Calu3 (cell line): ENCODE measurements at regions not wholly inside any gene's neighbourhood (a gene's known extent, or its start where the extent isn't known, plus 50 kb on each side); places are given as distances from the start of the nearest gene placed in this dataset.

Experiments used
- BruUV-seq: library from RNA; stranded (reverse); fragments of 400-500 nt; replicated peaks from 2 replicates; lab custom pipeline; 2021; lab: Mats Ljungman, UMichigan
- CTCF ChIA-PET: fragments of 300-600 bp; sonication (Branson Sonifier 250); formaldehyde crosslinking; loops from one replicate; lab custom pipeline; 2022; ENCODE audit warnings: antibody characterized with exemption; lab: Charles Lee
- DNase-seq: peaks from one replicate; pipeline ENCODE4 v3.0.0; 2022
- H3K27ac Mint-ChIP-seq: one replicate; pipeline ENCODE4 v1.8.0; 2022; ENCODE audit warnings: mixed read lengths; ENCODE audit not compliant: unreplicated experiment
- H3K27me3 Mint-ChIP-seq: one replicate; pipeline ENCODE4 v1.8.0; 2022; ENCODE audit warnings: mixed read lengths; ENCODE audit not compliant: unreplicated experiment
- H3K36me3 Mint-ChIP-seq: one replicate; pipeline ENCODE4 v1.8.0; 2022; ENCODE audit warnings: mild to moderate bottlenecking, moderate library complexity, mixed read lengths; ENCODE audit not compliant: insufficient read depth, unreplicated experiment
- H3K4me1 Mint-ChIP-seq: one replicate; pipeline ENCODE4 v1.8.0; 2022; ENCODE audit warnings: mild to moderate bottlenecking, low read depth, mixed read lengths; ENCODE audit not compliant: unreplicated experiment
- H3K4me3 Mint-ChIP-seq: one replicate; pipeline ENCODE4 v1.8.0; 2022; ENCODE audit warnings: mild to moderate bottlenecking, low read depth, moderate library complexity, mixed read lengths; ENCODE audit not compliant: unreplicated experiment
- H3K9me3 Mint-ChIP-seq: one replicate; pipeline ENCODE4 v1.8.0; 2022; ENCODE audit warnings: low read depth, mixed read lengths; ENCODE audit not compliant: unreplicated experiment
- CTCF ChIP-seq: fragments of 200-600 bp; IDR thresholded peaks from one replicate; pipeline ENCODE4 v1.8.0; 2022; ENCODE audit warnings: antibody characterized with exemption; ENCODE audit not compliant: unreplicated experiment
- intact Hi-C: fragments of 100-400 bp; cut with micrococcal nuclease; formaldehyde crosslinking; loops from one replicate; pipeline ENCODE4 v1.10.0; 2022; ENCODE audit not compliant: unreplicated experiment

DNA sequence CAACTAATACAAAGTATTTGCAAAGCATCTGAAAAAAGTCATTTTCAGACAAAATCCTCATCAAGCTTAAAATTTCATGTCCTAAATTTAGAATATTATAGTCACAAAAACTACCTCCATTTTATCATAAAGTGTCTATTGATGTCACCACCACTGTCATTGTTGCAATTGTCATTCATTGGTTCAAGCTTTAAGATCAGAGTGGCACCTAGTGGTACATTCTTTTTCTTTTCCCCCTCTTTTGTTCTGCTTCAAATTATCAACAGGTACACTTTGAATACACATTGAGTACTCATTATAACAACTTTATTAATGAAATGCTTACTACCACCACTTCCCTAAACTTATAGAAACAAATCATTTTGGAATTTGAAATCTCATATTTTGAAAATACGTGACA lies 379.8 kb downstream of the SEC23A start:
- Mint-ChIP-seq H3K4me3 (no peak overlapping the region), H3K4me1 (peaks cover 9% of the 10 kb centered on the region), H3K36me3 (no peaks in the 10 kb centered on the region), H3K27ac (no peak overlapping the region), H3K9me3 (no peaks in the 10 kb centered on the region), H3K27me3 (no peaks in the 10 kb centered on the region)
- BruUV-seq, result no TSS peak
- DNase-seq, result no peak
- TF ChIP-seq CTCF, result no peak
- intact Hi-C loops, result no loop called here
- CTCF ChIA-PET, result interaction anchor here (0.6 to 1.3 kb wide), 4 partner anchors 120 to 293 kb away, joined by 3 read pairs; no protein-coding TSS in a partner anchor

- Mint-ChIP-seq H3K27ac (no peak overlapping the region), H3K4me3 (no peak overlapping the region), H3K4me1 (peaks cover 9% of the 10 kb centered on the region), H3K27me3 (no peaks in the 10 kb centered on the region), H3K36me3 (no peaks in the 10 kb centered on the region), H3K9me3 (no peaks in the 10 kb centered on the region)
- peak; percentile 45 for TF ChIP-seq CTCF
- BruUV-seq, result no TSS peak
- CTCF ChIA-PET, result interaction anchor here (1.0 kb wide), 2 partner anchors 146 to 293 kb away, joined by 5 to 12 read pairs; no protein-coding TSS in a partner anchor
- intact Hi-C loops, result loop anchor here (1.0 kb wide), 2 partner anchors 145 to 293 kb away; no protein-coding TSS in a partner anchor
- peak; percentile 76 for DNase-seq
Observed at GRCh38 chr14:38721822-38722431, 381.1 kb downstream of the SEC23A start.

DNA sequence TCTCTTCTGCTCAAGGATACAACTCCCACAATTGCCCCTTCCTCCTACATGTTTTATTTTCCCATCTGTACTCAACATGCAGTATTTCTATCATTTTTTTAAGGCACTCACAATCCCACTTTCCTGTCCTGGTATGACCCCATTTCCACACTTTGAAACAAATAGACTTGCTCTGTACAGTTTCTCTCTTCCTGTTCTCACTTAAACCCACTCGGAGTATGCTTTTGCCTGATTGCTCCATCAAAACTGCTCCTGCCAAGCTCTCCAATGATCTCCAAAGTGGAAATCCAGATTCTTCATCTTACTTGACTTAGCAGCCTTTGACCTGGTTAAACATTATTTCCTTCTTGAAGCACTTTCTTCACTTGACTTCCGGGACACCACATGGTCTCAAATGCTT lies 384.5 kb downstream of the SEC23A start:
- Mint-ChIP-seq H3K27ac (no peak overlapping the region), H3K27me3 (no peaks in the 10 kb centered on the region), H3K36me3 (no peaks in the 10 kb centered on the region), H3K4me1 (peaks cover 9% of the 10 kb centered on the region), H3K4me3 (no peak overlapping the region), H3K9me3 (no peaks in the 10 kb centered on the region)
- CTCF ChIA-PET, result no interaction called here
- intact Hi-C loops, result no loop called here
- no peak for TF ChIP-seq CTCF
- no peak for DNase-seq
- BruUV-seq, result no TSS peak

- CTCF ChIA-PET, result no interaction called here
- no peaks in the 10 kb centered on the region for H3K27me3 Mint-ChIP-seq
- H3K27ac Mint-ChIP-seq, result no peak overlapping the region
- H3K36me3 Mint-ChIP-seq, result no peaks in the 10 kb centered on the region
- TF ChIP-seq CTCF, result no peak
- no peak overlapping the region for H3K4me3 Mint-ChIP-seq
- peaks cover 9% of the 10 kb centered on the region for H3K4me1 Mint-ChIP-seq
- intact Hi-C loops, result no loop called here
- BruUV-seq, result no TSS peak
- DNase-seq, result no peak
- H3K9me3 Mint-ChIP-seq, result no peaks in the 10 kb centered on the region
Observed at GRCh38 chr14:38716926-38717325, 386.1 kb downstream of the SEC23A start.
